Trophoblast cell (in vitro differentiated cells and primary cell): ENCODE measurements at regions not wholly inside any gene's neighbourhood (a gene's known extent, or its start where the extent isn't known, plus 50 kb on each side); places are given as distances from the start of the nearest gene placed in this dataset.

ENCODE experiments used
- DNase-seq, 2 donors: peaks; one replicate each; pipeline ENCODE4 v3.0.0-alpha.2; 2016
- H2AFZ ChIP-seq: 2 replicates; pipeline ENCODE4 v1.6.1; 2013; ENCODE audit warnings: low read length, moderate library complexity, mild to moderate bottlenecking; ENCODE audit not compliant: insufficient read depth, poor library complexity
- H2AK5ac ChIP-seq: 2 replicates; pipeline ENCODE4 v1.6.1; 2013; ENCODE audit warnings: mild to moderate bottlenecking, low read length
- H2BK120ac ChIP-seq: 2 replicates; pipeline ENCODE4 v1.6.1; 2013; ENCODE audit warnings: low read length, mild to moderate bottlenecking, moderate library complexity; ENCODE audit not compliant: insufficient read depth, poor library complexity
- H2BK12ac ChIP-seq: 2 replicates; pipeline ENCODE4 v1.6.1; 2013; ENCODE audit warnings: mild to moderate bottlenecking, low read length, moderate library complexity
- H2BK5ac ChIP-seq: 2 replicates; pipeline ENCODE4 v1.6.1; 2013; ENCODE audit warnings: low read length, low read depth, moderate library complexity, mild to moderate bottlenecking; ENCODE audit not compliant: poor library complexity
- H3K14ac ChIP-seq: 2 replicates; pipeline ENCODE4 v1.6.1; 2013; ENCODE audit warnings: mild to moderate bottlenecking, low read length
- H3K18ac ChIP-seq: 2 replicates; pipeline ENCODE4 v1.6.1; 2013; ENCODE audit warnings: mild to moderate bottlenecking, low read length
- H3K23ac ChIP-seq: 2 replicates; pipeline ENCODE4 v1.6.1; 2013; ENCODE audit warnings: low read length
- H3K27ac ChIP-seq: 2 replicates; pipeline ENCODE4 v1.5.1; 2013; ENCODE audit warnings: low read depth, mild to moderate bottlenecking, inconsistent platforms, low read length, moderate library complexity
- H3K27me3 ChIP-seq: 2 replicates; pipeline ENCODE4 v1.6.1; 2013; ENCODE audit warnings: inconsistent platforms, mild to moderate bottlenecking, low read length, moderate library complexity; ENCODE audit not compliant: insufficient read depth
- H3K36me3 ChIP-seq, 2 experiments: 1 replicate in 1 of 2; 2 replicates in 1 of 2; pipeline ENCODE4 v1.6.1; 2013; ENCODE audit warnings: low read length in 2 of 2, mild to moderate bottlenecking in 2 of 2, moderate library complexity in 1 of 2; ENCODE audit not compliant: insufficient read depth in 2 of 2, control insufficient read depth in 1 of 2
- H3K4ac ChIP-seq: 2 replicates; pipeline ENCODE4 v1.6.1; 2013; ENCODE audit warnings: low read depth, mild to moderate bottlenecking, low read length, moderate library complexity
- H3K4me1 ChIP-seq, 2 experiments: 1 replicate in 1 of 2; 2 replicates in 1 of 2; pipeline ENCODE4 v1.6.1; 2013; ENCODE audit warnings: low read length in 2 of 2, mild to moderate bottlenecking in 2 of 2, moderate library complexity in 1 of 2; ENCODE audit not compliant: insufficient read depth in 2 of 2, control insufficient read depth in 1 of 2
- H3K4me2 ChIP-seq: 2 replicates; pipeline ENCODE4 v1.6.1; 2013; ENCODE audit warnings: inconsistent platforms, mild to moderate bottlenecking, low read length, moderate library complexity
- H3K4me3 ChIP-seq: 2 replicates; pipeline ENCODE4 v1.5.1; 2013; ENCODE audit warnings: mild to moderate bottlenecking, low read depth, low read length, inconsistent platforms
- H3K79me1 ChIP-seq: one replicate; pipeline ENCODE4 v1.6.1; 2013; ENCODE audit warnings: low read length
- H3K79me2 ChIP-seq: 2 replicates; pipeline ENCODE4 v1.6.1; 2013; ENCODE audit warnings: low read length, mild to moderate bottlenecking; ENCODE audit not compliant: control insufficient read depth, insufficient read depth, poor library complexity
- H3K9ac ChIP-seq: 2 replicates; pipeline ENCODE4 v1.6.1; 2013; ENCODE audit warnings: mild to moderate bottlenecking, low read length
- H3K9me3 ChIP-seq: 2 replicates; pipeline ENCODE4 v1.6.1; 2013; ENCODE audit warnings: low read depth, mild to moderate bottlenecking, control low read depth, inconsistent platforms, low read length; ENCODE audit not compliant: insufficient read depth
- H4K12ac ChIP-seq: 2 replicates; pipeline ENCODE4 v1.6.1; 2013; ENCODE audit warnings: low read depth, mild to moderate bottlenecking, low read length, moderate library complexity
- H4K8ac ChIP-seq: 2 replicates; pipeline ENCODE4 v1.6.1; 2013; ENCODE audit warnings: low read depth, mild to moderate bottlenecking, low read length, moderate library complexity
- H4K91ac ChIP-seq: one replicate; pipeline ENCODE4 v1.6.1; 2013; ENCODE audit warnings: low read depth, mild to moderate bottlenecking, low read length, moderate library complexity
- WGBS: extraction: QIAGEN DNeasy Blood & Tissue Kit; methylation state at CpG from one replicate; pipeline ENCODE4 v1.1.7; 2013; ENCODE audit warnings: missing lambda C conversion rate; ENCODE audit not compliant: insufficient read length, insufficient coverage; ENCODE audit errors: extremely low coverage; 5-methylcytosine and 5-hydroxymethylcytosine counted together

GRCh38 chrX:125533352-125533751, 213.7 kb downstream of the TEX13C start:
- H3K4me1 ChIP-seq: no peaks in the 10 kb centered on the region
- no peaks in the 10 kb centered on the region for H3K36me3 ChIP-seq
- WGBS: no CpG with 5 or more reads among the region's 3 CpGs
- H2AFZ ChIP-seq: no peak overlapping the region
- no peak overlapping the region for H2BK5ac ChIP-seq
- H3K4me3 ChIP-seq: no peak overlapping the region
- no peak overlapping the region for H2BK12ac ChIP-seq
- no peaks in the 10 kb centered on the region for H3K9me3 ChIP-seq
- H3K4ac ChIP-seq: no peak overlapping the region
- no peak overlapping the region for H4K91ac ChIP-seq
- H3K27me3 ChIP-seq: no peaks in the 10 kb centered on the region
- H2AK5ac ChIP-seq: no peak overlapping the region
- H3K9ac ChIP-seq: no peak overlapping the region
- H3K79me1 ChIP-seq: no peaks in the 10 kb centered on the region
- H3K18ac ChIP-seq: no peak overlapping the region
- no peak overlapping the region for H3K23ac ChIP-seq
- H3K27ac ChIP-seq: no peak overlapping the region
- H3K4me2 ChIP-seq: no peak overlapping the region
- H3K14ac ChIP-seq: no peak overlapping the region
- H4K12ac ChIP-seq: no peak overlapping the region
- H3K79me2 ChIP-seq: no peaks in the 10 kb centered on the region
- no peak overlapping the region for H4K8ac ChIP-seq
- no peak for DNase-seq
- H2BK120ac ChIP-seq: no peak overlapping the region

- no peak overlapping the region for H4K8ac ChIP-seq
- no peak overlapping the region for H3K18ac ChIP-seq
- H3K9ac ChIP-seq: no peak overlapping the region
- no peak overlapping the region for H2AFZ ChIP-seq
- H3K79me1 ChIP-seq: no peaks in the 10 kb centered on the region
- H2BK5ac ChIP-seq: no peak overlapping the region
- no peak overlapping the region for H4K12ac ChIP-seq
- H3K79me2 ChIP-seq: no peaks in the 10 kb centered on the region
- no CpG with 5 or more reads among the region's 3 CpGs for WGBS
- no peak overlapping the region for H2AK5ac ChIP-seq
- H3K4me2 ChIP-seq: no peak overlapping the region
- no peaks in the 10 kb centered on the region for H3K36me3 ChIP-seq
- H3K27me3 ChIP-seq: no peaks in the 10 kb centered on the region
- no peak for DNase-seq
- no peak overlapping the region for H3K14ac ChIP-seq
- H3K9me3 ChIP-seq: no peaks in the 10 kb centered on the region
- no peak overlapping the region for H3K27ac ChIP-seq
- no peak overlapping the region for H3K4ac ChIP-seq
- no peaks in the 10 kb centered on the region for H3K4me1 ChIP-seq
- no peak overlapping the region for H4K91ac ChIP-seq
- no peak overlapping the region for H3K23ac ChIP-seq
- no peak overlapping the region for H2BK12ac ChIP-seq
- H3K4me3 ChIP-seq: no peak overlapping the region
- no peak overlapping the region for H2BK120ac ChIP-seq
These were observed 224.5 kb downstream of the TEX13C start for GRCh38 chrX:125544031-125544660.

GRCh38 chrX:125544856-125545255, 225.2 kb downstream of the TEX13C start:
- H2BK5ac ChIP-seq: no peak overlapping the region
- no peak overlapping the region for H2BK120ac ChIP-seq
- no peaks in the 10 kb centered on the region for H3K9me3 ChIP-seq
- H4K12ac ChIP-seq: no peak overlapping the region
- no peaks in the 10 kb centered on the region for H3K79me2 ChIP-seq
- no peak overlapping the region for H3K27ac ChIP-seq
- no peak overlapping the region for H3K4me2 ChIP-seq
- H3K79me1 ChIP-seq: no peaks in the 10 kb centered on the region
- H2AFZ ChIP-seq: no peak overlapping the region
- H3K4me1 ChIP-seq: no peaks in the 10 kb centered on the region
- no peak overlapping the region for H3K18ac ChIP-seq
- H2BK12ac ChIP-seq: no peak overlapping the region
- no peak overlapping the region for H4K91ac ChIP-seq
- H3K4me3 ChIP-seq: no peak overlapping the region
- H3K14ac ChIP-seq: no peak overlapping the region
- H3K36me3 ChIP-seq: no peaks in the 10 kb centered on the region
- no CpG with 5 or more reads among the region's 2 CpGs for WGBS
- no peak overlapping the region for H3K4ac ChIP-seq
- no peak overlapping the region for H2AK5ac ChIP-seq
- no peak overlapping the region for H3K23ac ChIP-seq
- no peak overlapping the region for H3K9ac ChIP-seq
- no peak overlapping the region for H4K8ac ChIP-seq
- H3K27me3 ChIP-seq: no peaks in the 10 kb centered on the region
- no peak for DNase-seq

GRCh38 chrX:125577479-125577878, 257.8 kb downstream of the TEX13C start:
- H3K23ac ChIP-seq: no peak overlapping the region
- no peak overlapping the region for H3K4ac ChIP-seq
- H3K4me3 ChIP-seq: no peak overlapping the region
- H3K4me1 ChIP-seq: no peaks in the 10 kb centered on the region
- no peak for DNase-seq
- no peaks in the 10 kb centered on the region for H3K27me3 ChIP-seq
- H3K4me2 ChIP-seq: no peak overlapping the region
- no peaks in the 10 kb centered on the region for H3K36me3 ChIP-seq
- no peaks in the 10 kb centered on the region for H3K79me1 ChIP-seq
- H3K9ac ChIP-seq: no peak overlapping the region
- H4K8ac ChIP-seq: no peak overlapping the region
- H3K9me3 ChIP-seq: no peaks in the 10 kb centered on the region
- no peak overlapping the region for H3K18ac ChIP-seq
- H3K27ac ChIP-seq: no peak overlapping the region
- H2AK5ac ChIP-seq: no peak overlapping the region
- H2BK5ac ChIP-seq: no peak overlapping the region
- WGBS: no CpG with 5 or more reads among the region's 1 CpG
- no peak overlapping the region for H2BK12ac ChIP-seq
- H4K12ac ChIP-seq: no peak overlapping the region
- H4K91ac ChIP-seq: no peak overlapping the region
- no peak overlapping the region for H2BK120ac ChIP-seq
- H3K79me2 ChIP-seq: no peaks in the 10 kb centered on the region
- H3K14ac ChIP-seq: no peak overlapping the region
- H2AFZ ChIP-seq: no peak overlapping the region
